Caco-2 (cell line): ENCODE measurements at regions not wholly inside any gene's neighbourhood (a gene's known extent, or its start where the extent isn't known, plus 50 kb on each side); places are given as distances from the start of the nearest gene placed in this dataset.

ENCODE experiments used
- BruUV-seq: library from RNA; stranded (reverse); fragments of 400-500 nt; replicated peaks from 2 replicates; lab custom pipeline; 2021; lab: Mats Ljungman, UMichigan
- CTCF ChIA-PET: fragments of 300-600 bp; sonication (Branson Sonifier 250); formaldehyde crosslinking; loops from one replicate; lab custom pipeline; 2022; ENCODE audit warnings: antibody characterized with exemption; lab: Charles Lee
- POLR2A ChIA-PET: fragments of 300-600 bp; sonication (Branson Sonifier 250); formaldehyde crosslinking; loops from one replicate; lab custom pipeline; 2022; ENCODE audit warnings: antibody characterized with exemption; lab: Charles Lee
- DNase-seq, 2 experiments: peaks; one replicate each; pipeline versions ENCODE4 v3.0.0 to v3.0.0-alpha.2; 2020 to 2022
- H3K27me3 ChIP-seq: replicated peaks from 2 replicates; pipeline ENCODE4 v1.6.0; 2011; ENCODE audit warnings: low read length; ENCODE audit not compliant: control insufficient read depth, insufficient read depth
- H3K36me3 ChIP-seq: 2 replicates; pipeline ENCODE4 v1.5.1; 2011; ENCODE audit warnings: low read length; ENCODE audit not compliant: control insufficient read depth, insufficient read depth
- H3K4me1 ChIP-seq: fragments of 250-450 bp; sonication (Bioruptor Pico); 2 replicates; pipeline ENCODE4 v1.5.1; 2020; ENCODE audit warnings: mild to moderate bottlenecking
- H3K4me3 ChIP-seq: 2 replicates; pipeline ENCODE4 v1.5.1; 2011; ENCODE audit warnings: low read depth, mild to moderate bottlenecking, control low read depth, low read length
- H3K9me3 ChIP-seq: fragments of 250-450 bp; sonication (Bioruptor Pico); 2 replicates; pipeline ENCODE4 v1.5.1; 2020; ENCODE audit warnings: mild to moderate bottlenecking, moderate library complexity
- H3K27ac Mint-ChIP-seq: one replicate; pipeline ENCODE4 v1.8.0; 2022; ENCODE audit warnings: mixed read lengths; ENCODE audit not compliant: unreplicated experiment
- H3K27me3 Mint-ChIP-seq: one replicate; pipeline ENCODE4 v1.8.0; 2022; ENCODE audit warnings: mixed read lengths; ENCODE audit not compliant: insufficient read depth, unreplicated experiment
- H3K36me3 Mint-ChIP-seq: one replicate; pipeline ENCODE4 v1.8.0; 2022; ENCODE audit warnings: mild to moderate bottlenecking, mixed read lengths; ENCODE audit not compliant: insufficient read depth, unreplicated experiment
- H3K4me1 Mint-ChIP-seq: one replicate; pipeline ENCODE4 v1.8.0; 2022; ENCODE audit warnings: low read depth, mixed read lengths; ENCODE audit not compliant: unreplicated experiment
- H3K4me3 Mint-ChIP-seq: one replicate; pipeline ENCODE4 v1.8.0; 2022; ENCODE audit warnings: mild to moderate bottlenecking, moderate library complexity, mixed read lengths; ENCODE audit not compliant: unreplicated experiment
- H3K9me3 Mint-ChIP-seq: one replicate; pipeline ENCODE4 v1.8.0; 2022; ENCODE audit warnings: mixed read lengths; ENCODE audit not compliant: unreplicated experiment
- CTCF ChIP-seq, 2 experiments: fragments of 200-600 bp in 1 of 2; IDR thresholded peaks; 1 replicate in 1 of 2; 2 replicates in 1 of 2; pipeline versions ENCODE4 v1.5.1 to v1.8.0; 2011 to 2022; ENCODE audit warnings: antibody characterized with exemption in 1 of 2, control low read depth in 1 of 2, inconsistent platforms in 1 of 2, low read depth in 1 of 2, low read length in 1 of 2, mild to moderate bottlenecking in 1 of 2, moderate library complexity in 1 of 2; ENCODE audit not compliant: insufficient read depth in 1 of 2, severe bottlenecking in 1 of 2, unreplicated experiment in 1 of 2
- intact Hi-C: fragments of 100-400 bp; cut with micrococcal nuclease; formaldehyde crosslinking; loops from one replicate; pipeline ENCODE4 v1.10.0; 2022; ENCODE audit not compliant: unreplicated experiment

GRCh38 chr14:48690349-48690748 lies 895.8 kb downstream of the RPS29 start:
- no peaks in the 10 kb centered on the region for H3K9me3 Mint-ChIP-seq
- POLR2A ChIA-PET: no interaction called here
- H3K27ac Mint-ChIP-seq: no peak overlapping the region
- no peaks in the 10 kb centered on the region for H3K27me3 ChIP-seq
- DNase-seq: no peak
- no peaks in the 10 kb centered on the region for H3K36me3 ChIP-seq
- no peaks in the 10 kb centered on the region for H3K9me3 ChIP-seq
- intact Hi-C loops: no loop called here
- no peak overlapping the region for H3K4me3 ChIP-seq
- TF ChIP-seq CTCF (IDR thresholded peaks at IDR 0.05; ENCODE audit: insufficient read depth in 1 of 2, low read depth in 1 of 2, low read length in 1 of 2, severe bottlenecking in 1 of 2, unreplicated experiment in 1 of 2): no peak
- H3K4me1 Mint-ChIP-seq: no peaks in the 10 kb centered on the region
- no TSS peak for BruUV-seq
- H3K36me3 Mint-ChIP-seq: no peaks in the 10 kb centered on the region
- H3K4me3 Mint-ChIP-seq: no peak overlapping the region
- H3K27me3 Mint-ChIP-seq: no peaks in the 10 kb centered on the region
- CTCF ChIA-PET: no interaction called here
- no peaks in the 10 kb centered on the region for H3K4me1 ChIP-seq

- no peaks in the 10 kb centered on the region for H3K27me3 Mint-ChIP-seq
- H3K9me3 Mint-ChIP-seq: no peaks in the 10 kb centered on the region
- no peak overlapping the region for H3K27ac Mint-ChIP-seq
- BruUV-seq: no TSS peak
- ChIA-PET CTCF (no interaction called here), POLR2A (no interaction called here)
- no peaks in the 10 kb centered on the region for H3K4me1 ChIP-seq
- intact Hi-C loops: loop anchor here (2.0 kb wide), 1 partner anchor 64 kb away; no protein-coding TSS in a partner anchor
- H3K4me1 Mint-ChIP-seq: no peaks in the 10 kb centered on the region
- no peaks in the 10 kb centered on the region for H3K9me3 ChIP-seq
- DNase-seq: no peak
- H3K27me3 ChIP-seq: no peaks in the 10 kb centered on the region
- H3K4me3 ChIP-seq: no peak overlapping the region
- no peaks in the 10 kb centered on the region for H3K36me3 Mint-ChIP-seq
- no peak overlapping the region for H3K4me3 Mint-ChIP-seq
- H3K36me3 ChIP-seq: no peaks in the 10 kb centered on the region
- no peak for TF ChIP-seq CTCF (IDR thresholded peaks at IDR 0.05; ENCODE audit: insufficient read depth in 1 of 2, low read depth in 1 of 2, low read length in 1 of 2, severe bottlenecking in 1 of 2, unreplicated experiment in 1 of 2)
Observed at GRCh38 chr14:48686650-48687049, 899.5 kb downstream of the RPS29 start.

GRCh38 chr14:48672506-48672905 lies 913.7 kb downstream of the RPS29 start:
- intact Hi-C loops: no loop called here
- no TSS peak for BruUV-seq
- H3K27me3 Mint-ChIP-seq: peaks cover 6% of the 10 kb centered on the region
- Histone ChIP-seq H3K4me3 (no peak overlapping the region), H3K27me3 (no peaks in the 10 kb centered on the region), H3K9me3 (no peaks in the 10 kb centered on the region), H3K36me3 (no peaks in the 10 kb centered on the region), H3K4me1 (no peaks in the 10 kb centered on the region)
- no peaks in the 10 kb centered on the region for H3K36me3 Mint-ChIP-seq
- no peak for DNase-seq
- POLR2A ChIA-PET: no interaction called here
- no peak overlapping the region for H3K4me3 Mint-ChIP-seq
- CTCF ChIA-PET: no interaction called here
- no peak overlapping the region for H3K27ac Mint-ChIP-seq
- TF ChIP-seq CTCF (IDR thresholded peaks at IDR 0.05; ENCODE audit: insufficient read depth in 1 of 2, low read depth in 1 of 2, low read length in 1 of 2, severe bottlenecking in 1 of 2, unreplicated experiment in 1 of 2): no peak
- no peaks in the 10 kb centered on the region for H3K4me1 Mint-ChIP-seq
- H3K9me3 Mint-ChIP-seq: no peaks in the 10 kb centered on the region
